IPS-NIHi11 (cell line): ENCODE measurements at regions not wholly inside any gene's neighbourhood (a gene's known extent, or its start where the extent isn't known, plus 50 kb on each side); places are given as distances from the start of the nearest gene placed in this dataset.
A peak's percentile ranks its signal among the peaks of the same experiment; 100 is the strongest.

Source experiments
- DNase-seq: peaks from one replicate; pipeline ENCODE4 v3.0.0; 2012; ENCODE audit warnings: mixed read lengths, low spot score

DNA sequence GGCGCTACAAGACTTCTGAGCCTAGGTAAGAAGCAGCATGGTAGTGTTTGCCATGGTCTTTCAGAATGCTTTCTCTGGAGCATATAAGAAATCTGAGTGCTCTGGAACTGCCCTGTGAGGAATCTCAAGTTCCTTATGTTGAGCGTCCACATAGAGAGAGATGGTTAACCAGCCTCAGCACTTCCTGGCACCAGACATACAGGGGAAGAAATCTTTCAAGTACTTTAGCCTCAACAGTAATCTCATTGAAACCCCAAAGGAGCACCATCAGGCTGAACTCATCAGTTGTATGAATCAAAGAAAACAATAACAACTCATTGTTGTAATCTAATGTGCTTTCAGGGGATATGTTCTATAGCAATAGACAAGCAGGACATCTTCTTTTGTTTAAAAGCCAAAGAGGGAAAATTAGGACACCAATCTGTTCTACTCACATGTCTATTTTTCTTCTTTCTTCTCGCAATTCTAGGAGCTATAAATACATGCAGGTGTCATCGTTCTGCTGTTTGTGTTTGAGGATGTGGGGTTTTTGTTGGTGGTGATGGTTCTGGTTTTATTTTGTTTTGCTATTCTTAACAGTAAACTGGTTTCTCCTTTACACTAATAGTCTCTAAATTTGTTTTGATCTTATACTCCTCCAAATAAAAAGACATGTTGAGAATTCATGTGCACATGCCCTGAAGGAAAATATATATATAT lies 1145.0 kb upstream of the LRRN3 start:
- DNase-seq = no peak

DNA sequence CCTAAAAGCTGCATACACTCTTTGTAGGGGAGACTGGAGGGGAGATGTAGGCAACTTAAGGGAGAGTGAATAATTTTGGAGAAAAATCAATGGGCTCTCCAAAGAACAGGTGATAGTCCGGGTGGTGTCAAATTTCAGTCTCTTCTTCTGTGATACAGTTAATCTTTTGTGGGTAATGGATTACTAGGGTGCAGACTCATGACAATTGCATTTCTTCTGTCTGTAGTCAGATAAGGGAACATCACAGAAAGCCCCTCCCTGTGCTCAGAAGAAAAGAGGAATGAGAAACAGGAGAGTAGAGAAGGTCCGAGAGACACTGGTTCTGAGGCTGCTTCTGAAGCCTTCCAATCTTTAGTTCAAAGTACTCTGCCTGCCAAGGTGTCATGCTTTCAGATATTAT lies 1140.7 kb upstream of the LRRN3 start:
- DNase-seq = no peak

DNA sequence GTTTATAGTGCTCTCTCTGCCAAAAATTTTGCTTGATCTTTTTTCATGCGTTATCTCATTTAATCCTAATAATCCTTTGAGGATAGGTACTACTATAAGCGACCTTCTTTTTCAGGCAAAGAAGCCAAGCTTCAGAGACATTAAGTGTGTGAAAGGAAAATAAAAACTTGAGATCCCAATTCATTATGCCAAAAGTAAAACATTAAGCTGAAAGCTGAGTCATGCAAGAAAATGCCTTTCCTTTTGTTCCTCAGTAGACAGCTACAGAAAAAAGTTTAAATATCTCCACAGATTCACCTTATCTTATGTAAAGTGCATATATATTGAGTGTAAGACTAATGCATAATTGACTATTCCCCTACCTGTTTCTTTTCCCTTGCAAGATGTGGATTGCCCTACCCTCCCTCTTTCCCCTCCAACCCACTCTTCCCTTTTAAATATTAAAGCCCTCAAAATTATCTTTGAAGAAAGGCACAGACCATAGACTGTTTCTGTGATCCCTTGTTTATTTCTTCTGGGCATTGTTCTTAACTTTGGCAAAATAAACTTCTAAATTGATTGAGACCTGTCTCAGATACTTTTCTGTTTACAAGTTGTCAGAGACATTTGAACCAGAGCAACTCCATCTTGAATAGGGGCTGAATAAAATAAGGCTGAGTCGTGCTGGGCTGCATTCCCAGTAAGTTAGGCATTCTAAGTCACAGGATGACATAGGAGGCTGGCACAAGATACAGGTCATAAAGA lies 1139.9 kb upstream of the LRRN3 start:
- DNase-seq = no peak

DNA sequence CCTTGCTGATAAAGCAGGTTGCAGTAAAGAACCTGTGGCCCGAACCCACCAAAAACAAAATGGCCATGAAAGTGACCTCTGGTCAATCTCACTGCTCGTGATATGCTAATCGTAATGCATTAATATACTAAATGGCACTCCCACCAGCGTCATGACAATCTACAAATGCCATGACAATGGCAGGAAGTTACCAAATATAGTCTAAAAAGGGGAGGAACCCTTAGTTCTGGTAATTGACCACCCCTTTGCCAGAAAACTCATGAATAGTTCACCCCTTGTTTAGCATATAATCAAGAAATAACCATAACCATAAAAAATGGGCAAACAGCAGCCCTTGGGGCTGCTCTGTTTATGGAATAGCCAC lies 1139.4 kb upstream of the LRRN3 start:
- DNase-seq = no peak

DNA sequence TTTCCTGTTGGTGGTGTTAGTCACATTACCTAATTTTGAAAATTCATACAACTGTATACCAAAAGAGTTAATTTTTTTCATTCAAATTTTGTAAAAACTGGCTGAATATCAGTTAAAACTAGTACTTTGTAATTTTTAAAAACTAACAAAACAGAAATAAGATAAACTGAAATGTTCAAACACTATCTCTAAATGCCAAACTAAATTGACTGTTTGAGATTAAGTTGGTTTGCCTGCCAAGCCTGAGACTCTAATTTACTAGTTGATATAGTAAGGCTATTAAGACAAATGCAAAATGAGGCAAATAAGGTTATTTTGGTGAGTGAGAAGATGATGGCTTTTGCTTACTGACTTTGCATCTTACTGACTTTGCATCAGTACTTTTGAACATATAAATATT lies 1134.9 kb upstream of the LRRN3 start:
- no peak for DNase-seq

DNA sequence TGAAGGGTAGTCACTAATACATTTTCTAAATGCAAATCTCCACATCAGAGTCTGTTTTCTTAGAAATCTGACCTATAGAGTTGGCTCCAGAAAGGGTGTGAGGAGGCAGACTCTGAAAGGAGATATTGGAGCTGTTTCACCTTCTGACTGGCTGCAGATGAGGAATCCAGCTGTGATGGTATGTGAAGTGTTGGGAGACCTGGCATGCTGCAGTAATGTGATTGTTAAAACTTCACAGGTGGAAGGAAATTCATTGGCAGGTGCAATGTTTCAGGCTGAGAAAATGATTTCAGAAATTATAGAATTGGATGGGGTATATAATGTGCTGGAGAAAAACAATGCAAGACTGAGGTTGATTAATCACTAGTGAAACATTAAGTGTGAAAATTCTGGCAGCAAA lies 1134.0 kb upstream of the LRRN3 start:
- DNase-seq = peak; percentile 53

DNA sequence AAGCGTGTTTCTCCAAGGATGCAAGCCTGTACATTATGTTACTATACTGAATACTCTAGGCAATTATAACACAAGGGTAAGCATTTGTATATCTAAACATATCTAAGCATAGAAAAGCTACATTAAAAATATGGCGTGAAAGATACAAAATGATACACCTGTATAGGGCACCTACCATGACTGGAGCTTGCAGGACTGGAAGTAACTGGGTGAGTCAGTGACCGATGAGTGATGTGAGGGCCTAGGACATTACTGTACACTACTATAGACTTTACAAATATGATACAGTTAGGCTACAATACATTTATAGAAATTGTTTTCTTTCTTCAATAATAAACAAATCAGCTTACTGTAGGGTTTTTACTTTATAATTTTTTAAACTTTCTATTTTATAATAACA lies 1127.2 kb upstream of the LRRN3 start:
- no peak for DNase-seq

DNA sequence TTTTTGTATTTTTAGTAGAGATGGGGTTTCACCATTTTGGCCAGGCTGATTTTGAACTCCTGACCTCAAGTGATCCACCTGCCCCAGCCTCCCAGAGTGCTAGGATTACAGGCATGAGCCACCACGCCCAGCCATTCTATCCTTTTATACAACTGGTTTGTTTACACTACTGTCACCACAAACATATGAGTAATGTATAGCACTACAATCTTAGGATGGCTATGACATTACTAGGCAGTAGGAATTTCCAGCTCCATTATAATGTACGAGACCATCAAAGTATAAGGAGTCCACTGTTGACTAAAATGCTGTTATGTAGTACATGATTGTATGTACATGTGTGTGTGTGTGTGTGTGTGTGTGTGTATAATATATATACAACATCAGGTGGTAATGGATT lies 1126.1 kb upstream of the LRRN3 start:
- no peak for DNase-seq

DNA sequence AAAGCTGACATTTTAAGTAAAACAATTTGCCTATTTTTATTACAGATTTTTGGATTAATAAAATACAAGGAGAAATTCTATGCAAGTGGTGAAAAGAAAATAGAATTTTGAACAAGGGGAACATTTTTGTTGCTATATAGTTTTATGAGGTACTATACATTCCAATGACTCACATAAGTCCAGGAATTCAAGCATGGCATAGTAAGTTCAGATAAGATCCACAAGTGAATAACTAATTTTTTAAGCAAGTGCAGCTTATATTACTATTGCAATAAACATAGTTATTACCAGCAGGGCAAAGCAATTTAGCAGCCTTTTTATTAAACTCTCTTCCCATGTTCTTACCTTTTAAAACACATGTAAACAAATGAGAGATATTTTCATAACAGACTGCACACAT lies 1123.5 kb upstream of the LRRN3 start:
- DNase-seq = no peak

DNA sequence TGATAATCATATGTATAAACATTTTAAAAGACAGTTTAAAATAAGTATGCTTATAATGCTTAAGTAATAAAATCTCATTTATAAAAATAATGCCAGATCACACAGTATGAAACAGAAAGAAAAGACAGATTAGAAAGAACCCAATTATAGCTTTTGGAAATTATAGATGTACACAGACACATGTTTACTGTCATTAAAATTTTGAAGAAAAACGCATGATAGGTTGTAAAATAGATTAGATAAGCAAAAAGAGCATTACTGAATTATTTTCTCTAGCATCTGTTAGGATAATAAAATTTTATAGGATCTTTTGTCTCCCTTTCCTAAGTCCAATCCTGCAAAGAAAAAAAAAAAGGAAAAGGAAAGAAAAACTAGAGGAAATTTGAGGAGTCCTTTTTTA lies 1107.3 kb upstream of the LRRN3 start:
- DNase-seq = no peak

DNA sequence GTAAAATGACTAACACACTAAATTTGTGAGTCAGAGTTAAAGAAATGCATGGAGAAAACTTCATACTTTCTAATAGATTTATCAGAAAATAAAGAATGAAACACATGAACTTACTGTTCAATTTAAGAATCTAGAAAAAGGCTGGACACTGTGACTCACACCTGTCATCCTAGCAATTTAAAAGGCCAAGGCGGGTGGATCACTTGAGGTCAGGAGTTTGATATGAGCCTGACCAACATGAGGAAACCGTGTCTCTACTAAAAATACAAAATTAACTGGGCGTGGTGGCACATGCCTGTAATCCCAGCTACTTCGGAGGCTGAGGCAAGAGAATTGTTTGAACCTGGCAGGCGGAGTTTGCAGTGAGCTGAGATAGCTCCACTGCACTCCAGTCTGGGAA lies 1106.2 kb upstream of the LRRN3 start:
- no peak for DNase-seq

DNA sequence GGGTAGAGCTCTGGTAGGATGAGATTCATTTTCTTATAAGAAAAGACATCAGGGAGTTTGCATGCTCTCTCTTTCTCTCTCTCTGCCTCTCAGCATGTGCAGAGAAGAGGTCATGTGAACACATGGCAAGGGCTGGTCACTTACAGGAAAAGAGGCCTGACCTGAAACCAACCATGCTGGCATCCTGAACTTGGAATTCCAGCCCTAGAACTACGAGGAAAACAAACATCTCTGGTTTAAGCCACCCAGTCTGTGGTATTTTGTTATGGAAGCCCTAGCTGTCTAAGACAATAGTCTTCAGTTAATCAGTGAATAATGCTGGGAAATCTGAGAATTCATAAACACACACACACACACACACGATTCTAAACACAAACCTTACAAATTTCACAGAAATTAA lies 1104.2 kb upstream of the LRRN3 start:
- DNase-seq = no peak

DNA sequence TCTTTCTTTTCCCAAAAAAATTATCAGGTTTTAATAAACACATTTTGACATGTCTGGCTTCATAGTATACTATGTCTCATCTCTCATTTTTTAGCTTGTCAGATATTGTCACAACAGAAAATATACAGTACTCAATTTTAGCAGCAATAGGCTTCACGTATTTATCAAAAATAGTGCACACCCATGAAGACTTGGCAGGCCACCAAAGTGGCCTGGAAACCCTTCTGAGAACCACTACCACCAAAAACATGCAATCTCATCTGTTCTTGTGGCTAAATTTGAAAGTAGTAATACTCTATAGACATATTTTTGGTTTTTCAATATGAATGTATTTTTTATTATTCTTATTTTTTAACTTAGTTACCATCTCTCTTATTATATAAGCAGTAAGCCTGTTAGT lies 1094.5 kb upstream of the LRRN3 start:
- DNase-seq = no peak

DNA sequence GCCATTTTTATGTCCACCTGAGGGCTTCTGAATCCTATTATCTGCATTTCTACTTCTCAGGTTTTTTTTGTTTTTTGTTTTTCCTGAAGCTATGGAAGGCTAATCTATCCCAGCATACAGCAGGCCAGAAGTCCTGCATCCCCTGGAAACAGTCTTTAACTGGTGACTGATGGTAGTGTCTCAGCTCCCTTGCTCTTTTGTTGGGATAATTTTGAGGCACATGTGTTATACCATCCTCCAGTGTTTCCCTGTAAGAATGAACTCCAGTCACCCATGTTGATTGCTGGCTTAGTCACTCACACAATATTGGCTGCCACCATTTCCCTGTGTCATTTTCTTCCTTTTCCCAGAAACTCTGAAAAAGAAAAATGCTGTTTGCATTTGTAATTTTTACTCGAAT lies 1094.0 kb upstream of the LRRN3 start:
- DNase-seq = no peak

DNA sequence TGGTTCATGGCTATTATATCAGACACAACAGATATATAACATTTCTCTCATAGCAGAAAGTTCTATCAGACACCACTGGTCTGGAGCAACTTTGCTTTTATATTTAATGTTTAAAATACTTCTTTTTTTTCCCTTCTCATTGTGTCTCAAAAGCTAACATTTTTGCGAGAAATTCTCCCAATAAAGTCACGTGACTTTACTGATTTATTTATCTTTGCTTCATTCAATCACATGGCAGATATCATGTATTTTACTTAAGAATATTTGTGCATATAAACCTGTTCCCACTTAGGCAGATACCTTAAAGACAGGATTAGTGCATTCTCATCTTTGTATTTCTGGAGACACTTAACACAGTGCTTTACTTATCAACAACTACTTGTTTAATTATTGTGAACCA lies 1093.1 kb upstream of the LRRN3 start:
- no peak for DNase-seq

DNA sequence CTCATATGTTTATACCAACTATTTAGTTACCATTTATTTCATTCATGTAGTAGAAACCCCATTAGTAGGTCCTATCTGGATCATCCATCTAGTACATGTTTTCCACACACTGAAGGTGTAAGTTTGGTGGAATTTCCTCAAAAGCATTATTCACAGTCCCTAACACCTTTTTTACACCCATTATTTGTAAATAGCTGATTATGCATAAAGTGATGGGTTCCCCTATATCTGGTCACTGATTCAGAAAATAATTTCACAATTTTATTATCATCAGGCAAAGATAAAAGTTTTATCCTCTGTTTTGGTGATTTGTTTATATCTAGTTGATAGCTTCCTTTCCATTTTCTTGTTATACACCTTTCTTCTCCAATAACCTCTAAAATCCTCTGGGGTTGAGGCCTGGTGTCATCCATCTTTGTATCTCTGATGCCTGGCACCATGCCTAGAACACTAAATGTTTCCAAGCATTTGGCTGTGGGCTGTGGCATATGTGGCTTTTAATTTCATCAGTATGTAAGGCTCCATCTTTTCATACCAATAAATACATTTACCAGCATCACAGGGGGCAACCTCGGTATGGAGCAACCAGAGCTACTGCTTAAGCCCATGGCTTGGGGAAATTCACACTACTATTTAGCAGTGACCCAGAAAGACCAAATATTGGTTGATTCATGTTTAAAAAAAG lies 1089.5 kb upstream of the LRRN3 start:
- no peak for DNase-seq

DNA sequence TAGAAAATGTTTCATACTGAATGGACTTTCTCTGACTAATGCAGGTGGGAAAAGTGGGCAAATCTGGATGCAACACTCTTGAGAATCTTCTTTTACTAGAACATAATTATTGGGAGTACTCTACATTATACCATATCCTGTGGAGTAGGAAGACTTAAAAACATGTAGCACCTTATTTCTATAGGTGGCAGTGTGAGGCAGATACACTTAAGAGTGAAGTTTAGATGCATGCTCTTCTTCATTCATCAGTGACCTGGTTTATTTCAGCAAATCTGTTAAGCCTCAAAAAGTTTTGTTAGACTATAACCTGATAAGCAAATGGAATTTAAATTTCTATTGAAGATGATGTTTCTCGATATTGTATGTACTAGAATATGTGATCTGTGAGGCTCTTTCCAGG lies 1087.1 kb upstream of the LRRN3 start:
- DNase-seq = no peak

DNA sequence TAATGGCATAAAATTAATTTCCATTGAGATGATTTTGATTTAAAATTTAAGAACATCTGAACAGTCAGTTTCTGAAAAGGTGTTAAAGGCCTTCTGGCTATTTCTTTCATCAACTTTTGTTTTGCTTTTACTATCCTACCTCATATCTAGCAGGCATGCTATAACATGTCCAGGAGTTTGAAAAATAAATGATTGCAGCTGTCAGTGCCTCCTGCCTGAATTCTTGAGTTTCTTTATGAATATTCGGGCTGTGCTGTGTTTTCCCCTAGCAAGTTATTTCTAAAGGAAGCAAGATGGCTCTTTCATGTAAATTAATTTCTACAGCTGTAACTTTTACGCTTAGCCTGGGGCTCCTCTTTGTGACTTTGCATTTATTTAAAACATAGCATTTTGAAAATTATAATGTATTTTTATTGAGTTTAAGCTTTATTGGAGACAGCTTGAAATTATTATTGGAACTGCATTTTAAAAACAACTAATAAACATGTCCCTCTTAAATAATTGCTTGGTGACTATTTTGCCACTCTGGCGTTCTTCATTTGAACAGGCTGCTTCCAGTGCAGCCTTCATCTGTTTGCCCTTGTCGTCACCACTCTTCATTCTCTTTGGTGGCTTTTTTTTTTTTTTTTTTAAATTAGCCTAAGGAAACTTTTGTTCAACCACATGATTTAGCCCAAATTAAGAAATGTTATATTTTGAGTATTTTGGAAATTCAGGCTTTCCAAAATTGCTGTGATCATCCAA lies 1083.4 kb upstream of the LRRN3 start:
- no peak for DNase-seq

DNA sequence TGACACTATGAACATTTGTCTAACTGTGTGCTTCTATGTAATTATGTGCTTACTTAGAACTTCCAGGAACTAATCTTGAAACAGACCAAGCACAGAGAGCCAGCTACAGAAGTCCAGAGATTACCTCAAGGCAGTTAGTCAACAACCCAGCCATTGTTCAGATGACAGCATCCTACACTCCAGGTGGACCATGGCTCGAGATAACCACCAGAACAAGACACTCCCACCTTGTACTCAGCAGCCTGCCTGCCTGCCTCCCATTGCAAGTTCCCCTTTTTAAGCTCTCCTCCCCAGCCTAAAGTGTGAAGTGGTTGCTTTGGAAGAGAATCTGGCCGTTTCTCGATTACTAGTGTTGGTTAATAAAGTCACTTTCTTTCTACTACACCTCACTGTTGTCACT lies 1080.6 kb upstream of the LRRN3 start:
- peak; percentile 5 for DNase-seq

DNA sequence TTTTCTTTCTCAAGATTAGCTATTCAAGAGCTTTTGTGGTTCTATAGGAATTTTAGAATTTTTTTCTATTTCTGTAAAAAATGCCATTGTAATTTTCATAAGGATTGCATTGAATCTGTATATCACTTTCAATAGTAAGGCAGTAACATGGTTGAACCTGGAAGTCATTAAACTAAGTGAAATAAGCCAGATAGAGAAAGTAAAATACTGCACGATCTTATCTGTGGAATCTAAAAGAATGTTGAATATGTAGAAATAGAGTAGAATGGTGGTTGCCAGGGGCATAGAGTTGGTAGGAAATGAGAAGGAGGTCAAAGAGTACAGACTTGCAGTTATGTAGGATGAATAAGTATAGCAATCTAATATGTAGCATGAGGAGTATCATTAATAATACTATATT lies 1073.5 kb upstream of the LRRN3 start:
- DNase-seq = no peak

DNA sequence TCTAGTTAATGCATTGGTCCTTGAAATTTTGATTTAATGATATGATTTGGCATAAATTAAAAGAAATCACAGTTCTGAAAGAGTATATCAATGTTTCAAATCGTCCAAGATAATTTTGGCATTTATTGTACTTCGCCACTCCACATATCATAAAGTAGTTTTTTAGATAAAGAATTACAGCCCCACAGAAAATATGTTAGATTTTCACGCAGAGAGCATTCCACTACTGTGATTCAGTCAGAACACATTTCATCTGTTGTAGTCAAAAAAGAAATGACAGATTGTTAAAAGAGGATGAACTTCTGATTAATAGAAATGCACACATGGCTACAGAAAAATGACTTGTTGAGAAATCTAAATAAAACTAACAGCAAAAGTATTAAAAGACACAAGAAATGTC lies 1063.5 kb upstream of the LRRN3 start:
- no peak for DNase-seq

DNA sequence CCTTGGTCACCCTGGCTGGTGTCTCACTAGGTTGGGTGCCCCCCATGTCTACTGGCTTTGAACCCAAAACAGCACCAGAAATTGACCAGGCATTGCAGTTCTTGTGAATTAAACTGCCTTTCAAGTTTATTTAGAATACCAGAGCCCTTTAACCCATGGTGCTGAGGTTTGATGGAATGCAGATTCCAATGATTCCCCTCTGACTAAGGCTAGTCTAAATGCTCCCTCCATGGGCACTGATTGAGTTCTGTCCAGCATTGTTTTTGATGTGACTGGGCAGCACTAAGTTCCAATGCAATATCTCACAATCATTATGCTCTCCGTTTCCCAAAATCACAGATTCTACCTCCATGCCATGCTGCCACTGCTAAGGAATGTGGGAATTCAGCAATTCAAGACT lies 1047.4 kb upstream of the LRRN3 start:
- no peak for DNase-seq

DNA sequence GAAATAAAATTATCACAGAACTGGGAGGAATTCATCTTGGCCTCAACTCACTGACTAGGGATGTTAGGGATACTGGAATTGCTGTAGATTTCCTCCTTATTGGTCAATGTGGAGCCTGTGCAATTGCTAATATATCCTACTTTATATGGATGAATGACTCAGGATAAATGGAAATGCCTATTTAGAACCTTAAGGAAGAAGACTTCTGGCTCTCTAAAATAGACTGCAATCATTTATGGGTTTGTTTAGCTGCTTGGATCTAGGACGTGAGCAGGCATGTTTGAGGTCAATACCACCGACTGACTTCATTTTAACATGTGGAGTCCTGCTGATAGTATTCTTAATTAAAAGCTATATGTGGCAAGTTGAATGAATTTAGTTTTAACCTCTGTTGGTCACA lies 1040.1 kb upstream of the LRRN3 start:
- DNase-seq = no peak
